DMS53 treated with DMSO at 0.1 percent for 48 hours (cell line): ENCODE measurements at regions not wholly inside any gene's neighbourhood (a gene's known extent, or its start where the extent isn't known, plus 50 kb on each side); places are given as distances from the start of the nearest gene placed in this dataset.
"Not testable (repeated sequence)": the region's sequence is repeated elsewhere in the genome, so short reads cannot be mapped to it uniquely, and the experiment has no call there.

ENCODE experiments used
- DNase-seq: peaks from one replicate; lab custom pipeline; 2025; ENCODE audit not compliant: unreplicated experiment; lab: John Stamatoyannopoulos, UW

DNA sequence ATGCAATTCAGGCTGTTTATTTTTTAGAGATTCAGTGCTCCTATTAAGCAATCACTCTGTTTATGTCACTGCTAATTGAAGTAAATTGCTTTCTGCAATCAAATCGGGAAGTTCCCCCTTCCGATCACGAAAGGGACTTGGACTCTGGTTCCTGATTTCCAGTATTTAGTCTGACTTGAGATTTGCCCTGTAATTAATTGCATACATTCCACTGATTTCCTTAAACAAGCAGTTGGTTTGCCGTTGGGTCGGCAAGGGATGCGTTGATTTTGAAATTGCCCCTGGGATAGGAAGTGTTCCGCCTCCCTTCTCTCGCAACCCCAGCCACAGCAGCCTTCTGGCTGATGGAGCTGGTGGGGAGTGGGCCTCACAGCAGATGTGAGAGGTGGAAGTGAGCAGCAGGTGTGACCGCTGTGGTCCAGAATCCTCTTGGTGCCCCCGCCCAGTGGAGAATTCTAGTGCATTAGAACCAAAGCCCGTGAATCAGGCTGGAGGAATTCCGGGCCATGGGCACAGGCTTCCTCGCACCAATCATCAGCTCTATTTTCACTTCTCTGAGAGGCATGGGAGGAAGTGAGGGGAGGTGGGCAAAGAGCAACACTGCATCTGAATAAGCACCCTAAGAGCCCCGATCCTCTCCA lies 102.5 kb downstream of the SPRY4 start:
- no peak for DNase-seq

- peak; percentile 10 for DNase-seq
Measured at GRCh38 chr5:142221091-142221860, 103.5 kb downstream of the SPRY4 start.

- DNase-seq = no peak
Measured at GRCh38 chr5:142219146-142219545, 105.7 kb downstream of the SPRY4 start.

DNA sequence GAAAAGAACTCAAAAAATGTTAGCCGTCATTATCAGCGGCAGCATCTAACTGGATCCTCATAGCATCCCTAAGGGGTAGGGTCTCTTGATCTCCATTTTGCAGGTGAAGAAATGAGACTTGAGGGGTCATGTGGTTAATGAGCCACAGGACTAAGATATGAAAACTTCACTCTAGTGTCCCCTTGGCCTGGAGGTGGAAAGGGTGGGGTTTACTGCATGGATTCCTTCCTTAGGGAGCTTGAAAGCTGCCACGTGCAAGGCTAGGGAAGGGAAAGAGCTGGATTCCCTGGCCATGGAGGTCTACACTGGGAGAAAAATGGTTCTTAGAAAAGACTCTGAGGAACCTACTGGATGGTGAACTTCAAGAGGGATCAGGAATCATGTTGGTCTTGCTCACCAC lies 107.9 kb downstream of the SPRY4 start:
- no peak for DNase-seq

DNA sequence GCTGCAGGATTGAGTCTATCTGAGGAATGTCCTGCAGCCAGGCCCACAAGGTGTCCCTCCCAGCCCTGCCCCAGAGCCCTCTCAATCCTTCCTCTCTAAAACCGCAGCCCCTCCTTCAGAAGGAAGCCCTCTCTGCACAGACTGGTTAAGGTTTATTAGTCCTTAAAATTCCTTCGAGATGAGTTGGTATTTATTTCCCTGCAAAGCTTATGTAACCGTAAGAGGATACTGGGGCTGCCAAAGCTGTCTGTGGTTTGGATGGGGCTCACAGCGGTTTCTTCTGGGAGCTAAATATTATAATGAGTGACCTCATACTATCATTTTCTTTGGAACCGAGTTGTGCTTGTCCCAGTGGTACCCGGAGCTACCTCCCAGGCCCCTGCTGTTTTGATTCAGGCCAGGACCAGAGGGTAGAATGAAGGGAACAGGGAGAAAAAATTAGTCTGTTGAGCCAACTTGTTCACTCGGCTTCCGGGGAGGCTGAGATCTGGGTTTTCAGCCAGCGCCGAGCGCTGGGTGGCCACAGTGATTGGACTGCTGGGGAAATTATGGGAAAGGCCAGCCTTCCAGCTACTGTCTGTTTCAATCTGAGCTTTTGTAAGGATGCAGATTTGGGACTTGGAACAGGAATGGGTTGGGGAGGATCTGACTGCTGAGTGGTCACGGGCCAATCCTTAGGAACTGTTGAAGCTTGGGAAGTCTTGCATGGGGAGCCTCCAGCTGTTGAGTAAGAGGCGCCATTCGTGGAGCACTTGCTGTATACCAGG lies 107.5 kb downstream of the NDFIP1 start:
- DNase-seq = no peak

GRCh38 chr5:142213077-142213476 lies 104.5 kb downstream of the NDFIP1 start:
- no peak for DNase-seq

DNA sequence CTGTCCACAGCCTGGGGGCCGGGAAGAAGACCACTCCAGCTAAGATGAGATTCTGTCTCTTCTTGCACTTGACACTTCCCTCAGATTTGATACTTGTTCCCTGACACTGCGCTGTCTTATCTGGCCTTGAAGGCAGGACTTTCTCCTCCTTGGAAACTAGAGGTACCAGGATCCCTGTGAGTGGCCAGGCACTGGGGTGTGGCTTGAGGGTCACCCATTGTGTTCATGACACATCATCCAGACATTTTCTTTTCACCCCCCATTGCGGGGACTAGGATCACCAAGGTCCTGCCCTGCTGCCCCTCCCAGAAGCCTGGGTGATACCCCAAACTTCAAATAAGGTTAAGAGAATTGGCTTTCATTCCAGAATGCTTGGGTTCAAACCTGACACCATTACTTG lies 103.3 kb downstream of the NDFIP1 start:
- no peak for DNase-seq

DNA sequence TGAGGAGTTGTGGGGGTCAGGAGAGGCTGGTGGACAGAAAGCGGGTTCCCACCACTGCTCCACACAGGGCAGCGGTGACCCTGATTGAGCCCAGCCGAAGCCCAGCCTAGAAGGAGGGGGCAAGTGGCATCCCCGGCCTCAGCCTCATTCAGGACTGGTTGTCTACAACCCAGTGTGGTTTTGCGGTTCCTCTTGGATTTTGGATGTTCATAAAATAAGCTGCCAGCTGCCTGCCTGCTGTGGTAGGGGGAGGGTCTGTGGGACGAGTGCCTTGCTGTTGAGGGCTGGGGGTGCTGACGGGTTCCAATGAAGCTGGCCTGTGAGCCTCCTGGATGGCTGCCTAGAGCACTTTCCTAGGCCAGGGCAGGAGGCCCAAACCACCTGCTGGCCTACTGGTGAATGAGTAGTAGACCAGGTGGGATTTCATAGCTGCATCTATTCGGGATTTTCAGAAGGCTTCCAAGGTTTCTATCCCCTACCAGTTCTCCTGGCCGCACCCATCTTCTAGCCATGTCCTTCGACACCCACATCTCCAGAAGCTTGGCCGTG lies 102.4 kb downstream of the NDFIP1 start:
- DNase-seq = no peak

DNA sequence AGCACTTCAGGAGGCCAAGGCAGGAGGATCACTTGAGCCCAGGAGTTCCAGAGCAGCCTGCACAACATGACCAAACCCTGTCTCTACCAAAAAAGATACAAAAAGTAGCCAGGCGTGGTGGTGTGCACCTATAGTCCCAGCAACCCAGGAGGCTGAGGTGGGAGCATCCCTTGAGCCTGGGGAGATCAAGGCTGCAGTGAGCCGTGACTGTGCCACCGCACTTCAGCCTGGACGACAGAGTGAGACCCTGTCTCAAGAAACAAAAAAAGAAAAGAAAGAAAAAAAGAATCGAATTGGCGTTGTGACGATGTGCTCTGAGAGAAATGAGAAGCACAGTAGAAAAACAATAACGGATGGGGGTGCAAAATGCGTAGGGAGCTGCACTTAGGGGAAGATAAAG lies 101.4 kb downstream of the NDFIP1 start:
- no peak for DNase-seq

GRCh38 chr5:142208777-142209312 lies 100.3 kb downstream of the NDFIP1 start:
- DNase-seq = no peak

- DNase-seq = not testable (repeated sequence)
Measured at GRCh38 chr5:142208244-142208643, 99.7 kb downstream of the NDFIP1 start.

GRCh38 chr5:142206801-142207200 lies 98.2 kb downstream of the NDFIP1 start:
- no peak for DNase-seq

- DNase-seq = no peak
Measured at GRCh38 chr5:142204219-142204618, 95.6 kb downstream of the NDFIP1 start.
